H9 (cell line): ENCODE measurements at regions not wholly inside any gene's neighbourhood (a gene's known extent, or its start where the extent isn't known, plus 50 kb on each side); places are given as distances from the start of the nearest gene placed in this dataset.

Experiments used
- DNase-seq: peaks from one replicate; pipeline ENCODE4 v3.0.0-alpha.2; 2017
- H2AFZ ChIP-seq: one replicate; pipeline ENCODE4 v1.6.1; 2013; ENCODE audit warnings: mild to moderate bottlenecking, low read length, control low read depth, moderate library complexity
- H2AK5ac ChIP-seq: 2 replicates; pipeline ENCODE4 v1.6.1; 2013; ENCODE audit warnings: low read length, control low read depth, mixed read lengths; ENCODE audit not compliant: insufficient read length
- H2BK120ac ChIP-seq: one replicate; pipeline ENCODE4 v1.6.1; 2013; ENCODE audit warnings: low read depth, mild to moderate bottlenecking, low read length, control low read depth, inconsistent platforms; ENCODE audit not compliant: poor library complexity, severe bottlenecking
- H2BK12ac ChIP-seq: 2 replicates; pipeline ENCODE4 v1.6.1; 2013; ENCODE audit warnings: low read length, control low read depth, mixed read lengths, low read depth; ENCODE audit not compliant: insufficient read length
- H2BK15ac ChIP-seq: 2 replicates; pipeline ENCODE4 v1.6.1; 2013; ENCODE audit warnings: low read depth, low read length, control low read depth
- H2BK20ac ChIP-seq: one replicate; pipeline ENCODE4 v1.6.1; 2013; ENCODE audit warnings: low read depth, mild to moderate bottlenecking, low read length, control low read depth, inconsistent platforms; ENCODE audit not compliant: poor library complexity, severe bottlenecking
- H2BK5ac ChIP-seq: 2 replicates; pipeline ENCODE4 v1.6.1; 2013; ENCODE audit warnings: low read length, control low read depth, mixed read lengths; ENCODE audit not compliant: insufficient read length
- H3K14ac ChIP-seq: 2 replicates; pipeline ENCODE4 v1.6.1; 2013; ENCODE audit warnings: low read length, control low read depth; ENCODE audit not compliant: insufficient read depth
- H3K18ac ChIP-seq: 2 replicates; pipeline ENCODE4 v1.6.1; 2013; ENCODE audit warnings: low read depth, mild to moderate bottlenecking, mixed read lengths, low read length, control low read depth; ENCODE audit not compliant: insufficient read length
- H3K23ac ChIP-seq: 2 replicates; pipeline ENCODE4 v1.6.1; 2013; ENCODE audit warnings: low read length, control low read depth, mixed read lengths, low read depth; ENCODE audit not compliant: insufficient read length
- H3K23me2 ChIP-seq: 2 replicates; pipeline ENCODE4 v1.6.1; 2013; ENCODE audit warnings: low read depth, mild to moderate bottlenecking, mixed read lengths, low read length, control low read depth; ENCODE audit not compliant: insufficient read length, poor library complexity, severe bottlenecking
- H3K27ac ChIP-seq: 2 replicates; pipeline ENCODE4 v1.5.1; 2013; ENCODE audit warnings: low read length, control low read depth, mixed read lengths, low read depth; ENCODE audit not compliant: insufficient read length
- H3K27me3 ChIP-seq: 2 replicates; pipeline ENCODE4 v1.6.1; 2013; ENCODE audit warnings: low read length, control low read depth, inconsistent platforms; ENCODE audit not compliant: insufficient read depth
- H3K4ac ChIP-seq: 2 replicates; pipeline ENCODE4 v1.6.1; 2013; ENCODE audit warnings: low read depth, mild to moderate bottlenecking, control low read depth, inconsistent platforms, low read length, moderate library complexity
- H3K4me1 ChIP-seq: 2 replicates; pipeline ENCODE4 v1.6.1; 2013; ENCODE audit warnings: low read length, control low read depth, inconsistent platforms; ENCODE audit not compliant: insufficient read depth
- H3K4me2 ChIP-seq: 2 replicates; pipeline ENCODE4 v1.6.1; 2013; ENCODE audit warnings: low read length, control low read depth, mixed read lengths; ENCODE audit not compliant: insufficient read length, insufficient read depth
- H3K56ac ChIP-seq: 2 replicates; pipeline ENCODE4 v1.6.1; 2013; ENCODE audit warnings: low read depth, mild to moderate bottlenecking, mixed read lengths, low read length, control low read depth; ENCODE audit not compliant: insufficient read length
- H3K79me1 ChIP-seq: 2 replicates; pipeline ENCODE4 v1.6.1; 2013; ENCODE audit warnings: low read depth, mild to moderate bottlenecking, moderate library complexity, low read length, control low read depth, inconsistent platforms; ENCODE audit not compliant: insufficient read depth, poor library complexity, severe bottlenecking
- H3K79me2 ChIP-seq: 2 replicates; pipeline ENCODE4 v1.6.1; 2013; ENCODE audit warnings: low read length, control low read depth, inconsistent platforms; ENCODE audit not compliant: insufficient read depth
- H3K9ac ChIP-seq: 2 replicates; pipeline ENCODE4 v1.6.1; 2013; ENCODE audit warnings: low read length, control low read depth, mixed read lengths; ENCODE audit not compliant: insufficient read length; ENCODE audit errors: extremely low read depth
- H3K9me3 ChIP-seq: one replicate; pipeline ENCODE4 v1.6.1; 2013; ENCODE audit warnings: low read depth, low read length, inconsistent platforms; ENCODE audit not compliant: control insufficient read depth
- H3T11ph ChIP-seq: one replicate; pipeline ENCODE4 v1.6.1; 2013; ENCODE audit warnings: mild to moderate bottlenecking, low read length, control low read depth, inconsistent platforms
- H4K20me1 ChIP-seq: one replicate; pipeline ENCODE4 v1.6.1; 2013; ENCODE audit not compliant: control insufficient read depth, insufficient read length, insufficient read depth
- H4K5ac ChIP-seq: 2 replicates; pipeline ENCODE4 v1.6.1; 2013; ENCODE audit warnings: low read depth, mild to moderate bottlenecking, mixed read lengths, low read length, control low read depth; ENCODE audit not compliant: insufficient read length
- H4K8ac ChIP-seq: replicated peaks from 2 replicates; pipeline ENCODE4 v1.6.1; 2013; ENCODE audit warnings: low read length, control low read depth, mixed read lengths, low read depth; ENCODE audit not compliant: insufficient read length
- H4K91ac ChIP-seq: 2 replicates; pipeline ENCODE4 v1.6.1; 2013; ENCODE audit warnings: low read depth, mild to moderate bottlenecking, moderate library complexity, mixed read lengths, low read length, control low read depth; ENCODE audit not compliant: insufficient read length
- H3K27ac Mint-ChIP-seq, 3 experiments: 2 replicates in 2 of 3; 3 replicates in 1 of 3; pipeline ENCODE4 v1.8.0; 2020 to 2021; ENCODE audit warnings: mixed read lengths in 3 of 3, mild to moderate bottlenecking in 1 of 3, moderate library complexity in 1 of 3
- H3K27me3 Mint-ChIP-seq: 2 replicates; pipeline ENCODE4 v1.8.0; 2021; ENCODE audit warnings: low read depth, mild to moderate bottlenecking, moderate library complexity, mixed read lengths
- H3K36me3 Mint-ChIP-seq, 3 experiments: 2 replicates in 2 of 3; 3 replicates in 1 of 3; pipeline ENCODE4 v1.8.0; 2020 to 2021; ENCODE audit warnings: low read depth in 3 of 3, mixed read lengths in 3 of 3; ENCODE audit not compliant: insufficient read depth in 1 of 3
- H3K4me1 Mint-ChIP-seq, 2 experiments: 2 replicates each; pipeline ENCODE4 v1.8.0; 2020; ENCODE audit warnings: mixed read lengths in 2 of 2
- H3K4me3 Mint-ChIP-seq, 2 experiments: 2 replicates in 1 of 2; 3 replicates in 1 of 2; pipeline ENCODE4 v1.8.0; 2020 to 2021; ENCODE audit warnings: mild to moderate bottlenecking in 2 of 2, mixed read lengths in 2 of 2, moderate library complexity in 1 of 2
- H3K9me3 Mint-ChIP-seq, 2 experiments: 2 replicates in 1 of 2; 3 replicates in 1 of 2; pipeline ENCODE4 v1.8.0; 2020; ENCODE audit warnings: mild to moderate bottlenecking in 2 of 2, mixed read lengths in 2 of 2, moderate library complexity in 1 of 2
- CTCF ChIP-seq: fragments of 200-600 bp; sonication (generic); conservative IDR thresholded peaks from 3 replicates; pipeline ENCODE4 v1.8.0; 2021; ENCODE audit warnings: antibody characterized with exemption, mild to moderate bottlenecking
- WGBS: extraction: QIAGEN DNeasy Blood & Tissue Kit; methylation state at CpG from one replicate; pipeline ENCODE4 v1.1.7; 2013; ENCODE audit warnings: missing lambda C conversion rate, low lambda C conversion rate, mixed read lengths; ENCODE audit not compliant: insufficient read length; ENCODE audit errors: extremely low coverage; 5-methylcytosine and 5-hydroxymethylcytosine counted together

DNA sequence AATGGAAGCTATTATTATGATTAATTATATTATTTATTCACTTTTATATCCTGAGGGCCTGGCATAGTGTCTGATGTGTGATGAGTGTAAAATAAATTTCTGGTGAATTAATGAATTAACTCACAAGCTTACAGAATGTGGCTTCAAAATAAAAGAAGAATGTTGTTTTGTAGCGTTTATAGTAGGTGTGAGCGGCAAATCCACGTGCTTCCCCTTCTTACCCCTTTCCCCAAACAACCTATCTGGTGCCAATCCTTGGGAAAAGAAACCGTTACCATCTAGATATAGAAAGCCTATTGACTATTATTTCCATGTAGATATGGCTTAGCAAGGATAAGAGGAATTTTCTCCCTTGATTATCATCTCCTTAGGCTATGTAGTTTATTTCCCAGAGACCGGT lies 144.6 kb upstream of the CITED2 start:
- no peak overlapping the region for H3K9ac ChIP-seq
- TF ChIP-seq CTCF = no peak
- no peak overlapping the region for H3K4me3 Mint-ChIP-seq
- 0 out of 4 replicates have a peak, but pooled peaks cover 0 to 3% of the 10 kb centered on the region in 2 experiments for H3K4me1 Mint-ChIP-seq
- H4K91ac ChIP-seq = no peak overlapping the region
- no peak overlapping the region for H2BK12ac ChIP-seq
- peaks cover 0 to 3% of the 10 kb centered on the region in 2 experiments; a peak in 2 of 5 replicates for H3K9me3 Mint-ChIP-seq
- H3K23me2 ChIP-seq = no peaks in the 10 kb centered on the region
- H3K23ac ChIP-seq = no peak overlapping the region
- no peak overlapping the region for H3K18ac ChIP-seq
- no peak overlapping the region for H3K27ac Mint-ChIP-seq
- no peak for DNase-seq
- H2BK20ac ChIP-seq = no peak overlapping the region
- no peaks in the 10 kb centered on the region; a peak in 1 of 7 replicates for H3K36me3 Mint-ChIP-seq
- no peak overlapping the region for H3K4ac ChIP-seq
- H3K79me2 ChIP-seq = no peaks in the 10 kb centered on the region
- H4K20me1 ChIP-seq = no peaks in the 10 kb centered on the region
- no peak overlapping the region for H3K4me2 ChIP-seq
- H3K27me3 Mint-ChIP-seq = no peaks in the 10 kb centered on the region
- no peak overlapping the region for H2BK5ac ChIP-seq
- no peaks in the 10 kb centered on the region for H3K4me1 ChIP-seq
- no CpG with 5 or more reads among the region's 5 CpGs for WGBS
- H3K27me3 ChIP-seq = no peaks in the 10 kb centered on the region
- H2BK15ac ChIP-seq = no peak overlapping the region
- no peaks in the 10 kb centered on the region for H3K79me1 ChIP-seq
- no peak overlapping the region for H2AFZ ChIP-seq
- no peak overlapping the region for H3K27ac ChIP-seq
- H3K9me3 ChIP-seq = no peaks in the 10 kb centered on the region
- H3K14ac ChIP-seq = no peak overlapping the region
- H2AK5ac ChIP-seq = no peak overlapping the region
- H4K5ac ChIP-seq = no peak overlapping the region
- H2BK120ac ChIP-seq = no peak overlapping the region
- H4K8ac ChIP-seq = no peak overlapping the region
- no peak overlapping the region for H3T11ph ChIP-seq
- no peak overlapping the region for H3K56ac ChIP-seq
